GM18951 (cell line): ENCODE measurements at regions not wholly inside any gene's neighbourhood (a gene's known extent, or its start where the extent isn't known, plus 50 kb on each side); places are given as distances from the start of the nearest gene placed in this dataset.

Experiments used
- POLR2A ChIP-seq: IDR thresholded peaks from 4 replicates; pipeline ENCODE4 v1.6.1; 2011; ENCODE audit warnings: mild to moderate bottlenecking; ENCODE audit not compliant: insufficient read length, insufficient read depth; ENCODE audit errors: extremely low read depth
- in situ Hi-C: fragments of 300-500 bp; cut with MboI; formaldehyde crosslinking; loops from one replicate; pipeline ENCODE4 v1.12.0; 2022; ENCODE audit warnings: low sequenced_read_pairs, mixed read lengths, inconsistent platforms; ENCODE audit not compliant: unreplicated experiment

GRCh38 chr21:31471865-31472264, 127.8 kb upstream of the TIAM1 start:
- TF ChIP-seq POLR2A: no peak
- in situ Hi-C loops: no loop called here

DNA sequence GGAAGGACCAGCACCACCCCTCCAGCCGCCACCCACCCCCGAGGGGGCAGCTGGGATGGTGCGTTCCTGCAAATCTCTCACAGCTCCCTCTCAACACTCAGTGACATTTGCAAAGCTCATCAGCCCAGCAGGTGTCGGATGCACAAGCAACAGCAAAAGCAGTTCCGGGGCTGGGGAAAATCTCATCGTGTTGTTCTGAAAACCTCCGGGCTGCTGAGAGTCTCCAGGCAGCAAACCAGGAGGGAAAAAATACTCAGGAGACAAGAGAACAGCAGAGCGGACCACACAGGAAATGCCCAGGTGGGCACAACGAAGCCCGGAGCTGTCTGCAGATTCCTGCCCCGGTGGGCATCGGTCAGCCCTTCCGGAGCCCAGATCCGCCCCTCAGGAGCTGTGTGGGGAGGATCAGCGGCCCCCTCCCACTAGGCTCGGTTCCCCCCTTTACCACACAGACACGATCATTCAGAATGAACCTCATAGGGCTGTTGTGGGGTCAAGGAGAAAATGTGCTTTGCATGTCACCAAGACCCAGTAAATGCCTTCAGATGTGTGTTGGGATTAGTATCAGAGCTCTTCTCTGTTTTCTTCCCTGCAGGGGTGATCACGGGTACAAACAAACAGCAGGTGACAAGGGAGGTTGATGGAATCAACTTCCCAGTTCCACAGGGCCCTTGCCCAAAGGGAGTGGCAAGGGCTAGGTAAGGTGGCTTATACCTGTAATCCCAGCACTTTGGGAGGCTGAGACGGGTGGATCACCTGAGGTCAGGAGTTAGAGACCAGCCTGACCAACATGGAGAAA, 127.0 kb upstream of the TIAM1 start:
- TF ChIP-seq POLR2A: no peak
- in situ Hi-C loops: no loop called here

DNA sequence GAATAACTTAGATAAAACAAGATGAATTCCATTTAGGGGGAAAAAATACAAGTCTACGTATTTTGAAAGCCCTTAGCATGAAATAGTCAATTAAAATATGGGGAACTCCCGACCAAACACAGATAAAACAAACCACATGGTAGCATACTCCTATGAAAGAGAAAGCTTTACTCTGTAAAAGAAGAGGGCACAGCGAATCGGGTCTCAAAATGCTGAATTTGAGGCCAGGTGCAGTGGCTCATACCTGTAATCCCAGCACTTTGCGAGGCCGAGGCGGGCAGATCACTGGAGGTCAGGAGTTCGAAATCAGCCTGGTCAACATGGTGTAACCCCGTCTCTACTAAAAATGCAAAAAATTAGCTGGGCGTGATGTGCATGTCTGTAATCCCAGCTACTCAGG, 116.9 kb upstream of the TIAM1 start:
- no peak for TF ChIP-seq POLR2A
- in situ Hi-C loops: no loop called here

- in situ Hi-C loops: no loop called here
- no peak for TF ChIP-seq POLR2A
These were observed 115.4 kb upstream of the TIAM1 start for GRCh38 chr21:31459457-31459856.

DNA sequence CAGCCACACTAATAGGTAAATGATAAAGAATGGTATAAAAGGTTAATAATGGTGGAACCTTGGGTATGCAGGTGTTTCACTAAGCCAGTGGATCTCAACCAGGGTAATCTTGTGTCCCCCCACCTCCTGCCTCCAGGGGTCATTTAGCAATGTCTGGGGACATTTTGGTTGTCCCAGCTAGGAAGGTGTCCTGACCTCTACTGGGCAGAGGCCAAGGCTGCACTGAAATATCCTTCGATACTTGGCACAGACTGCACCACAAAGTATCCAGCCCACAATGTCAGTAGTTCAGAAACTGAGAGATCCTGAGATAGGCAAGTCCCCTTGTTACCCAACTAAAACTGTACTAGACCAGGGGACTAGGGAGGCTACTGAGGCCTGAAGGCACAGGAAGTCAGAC, 113.6 kb upstream of the TIAM1 start:
- TF ChIP-seq POLR2A: no peak
- in situ Hi-C loops: no loop called here

DNA sequence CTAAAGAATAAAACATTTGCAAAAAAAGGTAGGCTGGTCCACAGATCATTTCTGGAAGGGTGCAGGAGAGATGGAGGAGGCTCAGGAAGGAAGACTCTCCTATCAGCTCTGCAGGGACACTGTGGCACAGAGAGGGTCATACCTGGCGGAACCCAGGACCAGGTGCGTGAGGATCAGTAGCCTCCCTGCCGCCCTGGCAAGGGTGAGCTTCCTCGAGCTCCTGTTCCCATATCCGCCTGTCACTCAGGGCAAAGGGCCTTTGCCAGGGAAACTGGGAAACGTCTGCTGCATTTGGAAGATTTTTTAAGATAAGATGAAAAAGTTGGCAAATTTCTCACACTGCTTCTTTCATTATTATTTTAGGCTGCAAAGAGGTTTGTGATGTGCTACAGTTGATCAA, 112.1 kb upstream of the TIAM1 start:
- TF ChIP-seq POLR2A: no peak
- in situ Hi-C loops: no loop called here

DNA sequence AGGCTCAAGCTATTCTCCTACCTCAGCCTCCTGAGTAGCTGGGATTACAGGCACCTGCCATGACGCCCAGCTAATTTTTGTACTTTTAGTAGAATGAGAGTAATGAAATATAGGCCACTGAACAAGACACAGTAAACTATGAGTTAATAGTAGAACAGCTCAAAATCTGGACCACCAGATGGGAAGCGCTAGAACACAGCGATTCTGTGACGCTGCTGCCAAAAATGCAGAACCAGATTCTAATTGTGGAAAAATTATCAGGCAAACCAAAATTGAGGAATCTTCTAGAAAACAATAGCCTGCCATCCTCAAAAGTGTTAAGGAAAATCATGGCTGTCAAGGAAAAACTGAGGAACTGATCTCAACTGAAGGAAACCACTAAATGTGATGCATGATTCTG, 111.4 kb upstream of the TIAM1 start:
- in situ Hi-C loops: no loop called here
- TF ChIP-seq POLR2A: no peak

DNA sequence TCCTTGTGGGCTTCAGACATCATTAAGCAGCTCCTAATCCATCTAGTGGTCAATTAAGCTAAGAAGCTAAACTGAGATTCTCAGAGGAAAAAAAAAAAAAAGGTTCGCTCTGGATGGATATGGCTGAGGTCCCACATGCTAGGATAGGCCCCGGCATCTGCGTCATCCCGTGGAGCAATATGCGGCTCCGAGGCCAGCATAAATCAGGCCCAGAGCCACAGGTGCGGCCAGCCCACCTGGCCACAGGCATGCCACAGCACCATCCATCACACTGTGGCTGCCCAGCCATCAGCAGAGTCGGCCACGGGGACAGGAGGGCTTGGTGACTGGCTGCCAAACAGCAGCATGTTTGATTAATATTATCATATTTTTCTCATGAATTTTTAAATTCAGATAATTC, 106.9 kb upstream of the TIAM1 start:
- in situ Hi-C loops: no loop called here
- no peak for TF ChIP-seq POLR2A

DNA sequence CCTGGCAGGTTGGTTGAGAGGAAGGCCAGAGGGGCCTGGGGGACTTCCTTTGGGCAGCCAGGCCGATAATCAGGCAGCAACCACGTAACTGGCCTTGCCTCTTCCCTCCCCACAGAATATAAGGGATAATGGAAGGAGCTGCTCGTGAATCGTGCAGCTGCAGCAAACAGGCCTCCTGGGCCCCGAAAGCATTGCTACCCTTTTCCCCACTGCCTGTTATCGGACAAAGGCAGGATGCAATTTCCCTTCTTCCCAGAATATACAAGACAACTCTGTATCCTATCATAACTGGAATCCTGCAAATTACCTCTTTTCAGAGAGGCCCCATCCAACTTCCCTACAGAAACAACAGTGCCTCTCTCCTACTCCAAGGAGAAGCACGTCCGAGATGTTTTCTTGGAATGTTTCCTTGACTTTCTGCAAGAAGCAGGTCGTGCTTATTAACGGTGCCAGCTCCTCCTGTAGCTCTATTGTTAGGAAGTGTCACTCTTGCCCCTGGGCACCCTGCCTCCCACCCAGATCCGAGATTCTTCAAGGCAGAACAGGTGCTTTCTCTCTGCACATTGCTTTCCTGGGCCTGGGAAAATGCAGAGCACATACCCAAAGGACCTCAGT, 106.0 kb upstream of the TIAM1 start:
- in situ Hi-C loops: no loop called here
- no peak for TF ChIP-seq POLR2A

GRCh38 chr21:31448496-31448895, 104.4 kb upstream of the TIAM1 start:
- in situ Hi-C loops: no loop called here
- no peak for TF ChIP-seq POLR2A

DNA sequence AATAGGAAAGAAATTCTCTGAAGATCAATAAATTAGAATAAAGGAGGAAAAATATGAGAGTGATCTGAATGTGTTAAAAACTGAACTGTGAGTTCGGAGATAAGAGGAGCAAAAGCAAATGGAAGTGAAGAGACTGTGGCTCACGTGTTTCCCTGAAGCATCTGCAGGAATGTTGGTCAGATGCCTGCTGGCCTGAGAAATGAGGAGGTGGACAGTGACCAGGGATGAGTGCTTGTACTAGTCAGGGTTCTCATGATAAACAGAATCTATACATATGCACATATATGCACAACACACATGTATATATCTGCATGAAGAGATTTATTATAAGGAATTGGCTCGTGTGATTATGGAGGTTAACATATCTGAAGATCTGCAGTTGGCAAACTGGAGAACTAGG, 103.4 kb upstream of the TIAM1 start:
- in situ Hi-C loops: no loop called here
- no peak for TF ChIP-seq POLR2A

DNA sequence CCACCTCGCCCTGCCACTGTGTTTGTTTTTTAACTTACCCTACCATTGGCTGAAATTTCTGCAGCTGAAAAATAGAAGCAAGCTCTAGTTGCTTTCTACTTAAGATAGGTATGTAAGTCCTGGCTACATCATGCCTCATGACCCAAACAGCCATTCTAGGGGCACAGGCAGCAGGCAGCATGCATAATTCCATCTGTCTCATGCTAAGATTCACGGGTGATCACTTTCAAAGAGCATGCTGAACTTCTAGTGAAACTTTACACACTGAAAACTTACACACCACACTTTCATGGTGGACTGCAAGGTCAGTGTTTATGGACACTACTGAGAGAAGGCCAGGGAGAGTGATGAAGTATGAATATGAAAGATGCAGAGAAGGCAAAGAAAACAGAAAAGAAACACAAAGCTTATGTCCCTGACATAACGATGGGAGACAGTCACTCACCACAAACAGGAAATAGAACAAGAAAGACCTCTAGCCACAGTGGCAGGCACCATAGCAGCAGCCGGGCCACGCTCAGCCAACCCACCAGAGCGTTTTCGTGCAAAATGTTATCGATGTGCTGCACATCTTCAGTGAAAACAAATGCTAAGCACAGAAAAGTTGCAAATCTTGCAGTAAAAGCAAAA, 102.3 kb upstream of the TIAM1 start:
- TF ChIP-seq POLR2A: no peak
- in situ Hi-C loops: no loop called here

GRCh38 chr21:31445137-31445536, 101.1 kb upstream of the TIAM1 start:
- in situ Hi-C loops: no loop called here

More at GRCh38 chr21:31445137-31445536, 101.1 kb upstream of the TIAM1 start:
- no peak for TF ChIP-seq POLR2A
